ENCODE measurements at regions not wholly inside any gene's neighbourhood (a gene's known extent, or its start where the extent isn't known, plus 50 kb on each side); places are given as distances from the start of the nearest gene placed in this dataset.

GRCh38 chr10:131708225-131708880 is 192.5 kb upstream of the PPP2R2D start:
- H3K36me3 ChIP-seq (ENCODE audit: low read depth, missing control alignments): no peaks in the 10 kb centered on the region
- H3K4me3 ChIP-seq: no peak overlapping the region
- TF ChIP-seq POLR2A (IDR thresholded peaks at IDR 0.05) (no peak), CTCF (IDR thresholded peaks at IDR 0.05) (no peak)
- no peak overlapping the region for H3K27ac ChIP-seq
- no peaks in the 10 kb centered on the region for H3K4me1 ChIP-seq
- no peak for DNase-seq
- H3K9me3 ChIP-seq: no peaks in the 10 kb centered on the region
- intact Hi-C loops (cut with DNase I; ENCODE audit: low total_unique reads): no loop called here
- 73 to 76% methylated on average over 16 to 17 of the region's 17 CpGs for WGBS, 2 donors
- no peaks in the 10 kb centered on the region for H3K27me3 ChIP-seq

DNA sequence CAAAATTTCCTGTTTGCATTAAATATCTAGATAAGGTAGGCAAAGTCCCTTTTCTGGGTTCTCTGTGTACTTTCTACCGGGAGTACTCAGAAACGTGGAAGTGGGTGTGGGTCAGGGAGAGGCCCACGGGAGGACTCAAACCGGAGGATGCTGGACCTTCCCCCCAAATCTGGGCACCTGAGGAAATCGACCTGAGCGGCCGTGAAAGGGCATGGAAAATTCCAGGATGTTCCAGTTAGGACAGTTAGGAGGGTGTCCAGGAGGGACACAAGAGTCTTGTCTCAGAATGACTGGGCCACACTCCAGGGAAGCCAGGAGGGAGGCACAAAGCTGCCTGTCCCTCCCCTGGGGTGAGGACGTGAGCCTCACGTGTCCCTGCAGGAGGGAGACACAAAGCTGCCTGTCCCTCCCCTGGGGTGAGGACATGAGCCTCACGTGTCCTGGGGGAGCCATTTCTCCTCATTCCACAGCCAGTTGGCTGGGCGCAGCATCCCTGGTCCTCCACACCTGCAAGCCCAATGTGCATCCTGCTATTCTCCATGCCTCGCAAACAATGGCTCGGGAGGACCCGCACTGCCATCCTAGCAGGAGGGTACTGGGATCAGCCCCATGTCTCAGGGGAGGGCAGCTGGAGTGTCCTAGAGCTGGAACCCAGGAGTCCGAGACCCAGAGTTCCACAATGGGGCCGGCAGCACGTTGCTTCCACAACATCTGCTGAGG is 190.5 kb upstream of the PPP2R2D start:
- 64 to 70% methylated on average over 10 to 17 of the region's 17 CpGs for WGBS, 2 donors
- H3K27me3 ChIP-seq: no peaks in the 10 kb centered on the region
- no peaks in the 10 kb centered on the region for H3K4me1 ChIP-seq
- TF ChIP-seq CTCF (IDR thresholded peaks at IDR 0.05): no peak
- TF ChIP-seq POLR2A (IDR thresholded peaks at IDR 0.05): no peak
- no peak overlapping the region for H3K4me3 ChIP-seq
- no peaks in the 10 kb centered on the region for H3K36me3 ChIP-seq (ENCODE audit: low read depth, missing control alignments)
- no peak for DNase-seq
- no peaks in the 10 kb centered on the region for H3K9me3 ChIP-seq
- intact Hi-C loops (cut with DNase I; ENCODE audit: low total_unique reads): no loop called here
- H3K27ac ChIP-seq: no peak overlapping the region

- intact Hi-C loops (cut with DNase I; ENCODE audit: low total_unique reads): no loop called here
- Histone ChIP-seq H3K4me1 (peaks cover 7% of the 10 kb centered on the region), H3K27ac (no peak overlapping the region), H3K9me3 (no peaks in the 10 kb centered on the region), H3K36me3 (ENCODE audit: low read depth, missing control alignments) (no peaks in the 10 kb centered on the region), H3K27me3 (no peaks in the 10 kb centered on the region), H3K4me3 (no peak overlapping the region)
- WGBS, 2 donors: 89 to 91% methylated on average over 5 of the region's 5 CpGs
- TF ChIP-seq POLR2A (IDR thresholded peaks at IDR 0.05) (no peak), CTCF (IDR thresholded peaks at IDR 0.05) (no peak)
- no peak for DNase-seq
Observed at GRCh38 chr10:131722121-131722520, 178.7 kb upstream of the PPP2R2D start.

DNA sequence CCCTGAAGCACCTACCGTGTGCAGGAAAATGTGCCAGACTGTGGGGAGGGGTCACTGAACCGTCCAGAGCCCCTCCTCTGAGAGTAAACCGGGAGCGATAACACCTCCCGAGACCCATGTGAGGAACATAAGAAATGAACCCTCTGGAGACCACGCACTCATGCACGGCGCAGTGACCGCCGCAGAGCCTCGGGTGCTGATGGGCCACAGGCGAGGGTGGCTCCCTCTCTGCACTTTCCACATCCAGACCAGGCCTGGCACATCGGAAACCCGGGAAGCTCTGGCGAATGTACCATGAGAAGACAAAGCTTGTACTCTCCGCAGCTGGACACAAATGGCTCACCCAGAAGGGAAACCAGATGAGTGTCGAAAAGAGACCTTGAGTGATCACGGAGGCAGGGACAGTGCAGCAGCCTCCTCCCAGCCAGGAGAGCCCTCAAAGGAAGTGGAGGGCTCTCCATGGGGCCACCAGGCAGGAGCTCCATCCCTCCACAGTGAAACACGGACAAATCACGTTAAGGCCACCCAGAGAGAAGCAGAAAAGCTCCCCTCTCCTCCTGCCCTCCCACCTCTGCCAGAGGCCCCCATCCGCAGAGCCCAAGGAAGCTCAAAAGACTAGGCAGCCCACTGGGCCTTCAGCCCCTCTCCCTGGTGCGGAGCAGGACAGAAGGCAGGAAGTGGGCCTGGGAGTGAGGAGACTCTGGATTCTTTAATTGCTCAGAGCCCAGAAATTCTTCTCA is 178.1 kb upstream of the PPP2R2D start:
- no peak overlapping the region for H3K4me3 ChIP-seq
- 87 to 88% methylated on average over 15 to 22 of the region's 22 CpGs for WGBS, 2 donors
- intact Hi-C loops (cut with DNase I; ENCODE audit: low total_unique reads): no loop called here
- TF ChIP-seq CTCF (IDR thresholded peaks at IDR 0.05) (no peak), POLR2A (IDR thresholded peaks at IDR 0.05) (no peak)
- H3K36me3 ChIP-seq (ENCODE audit: low read depth, missing control alignments): no peaks in the 10 kb centered on the region
- DNase-seq: no peak
- no peaks in the 10 kb centered on the region for H3K9me3 ChIP-seq
- H3K27ac ChIP-seq: no peak overlapping the region
- peaks cover 7% of the 10 kb centered on the region for H3K4me1 ChIP-seq
- H3K27me3 ChIP-seq: no peaks in the 10 kb centered on the region

All from testis (tissue), 2 donors.